Stomach (tissue), 4 donors: ENCODE measurements at regions not wholly inside any gene's neighbourhood (a gene's known extent, or its start where the extent isn't known, plus 50 kb on each side); places are given as distances from the start of the nearest gene placed in this dataset.
A peak's percentile ranks its signal among the peaks of the same experiment; 100 is the strongest.

Experiments used
- POLR2A ChIP-seq, 4 donors: fragments of 450-650 bp; IDR thresholded peaks; one replicate each; pipeline ENCODE4 v1.6.1; 2016; ENCODE audit warnings: antibody characterized with exemption in 4 of 4, control low read depth in 2 of 4, mild to moderate bottlenecking in 1 of 4, moderate library complexity in 1 of 4
- POLR2AphosphoS5 ChIP-seq, 3 donors: sonication (generic); formaldehyde crosslinking; IDR thresholded peaks; one replicate each; pipeline ENCODE4 v1.6.1; 2016; ENCODE audit warnings: antibody characterized with exemption in 3 of 3
- TF ChIP-seq, protein P1 (sequence below), 7 experiments: fragments of 450-650 bp in 4 of 7; fragments of 200-600 bp in 3 of 7; sonication (generic) in 3 of 7; IDR thresholded peaks; one replicate each; pipeline ENCODE4 v1.5.1; 2016 to 2019; ENCODE audit warnings: antibody characterized with exemption in 7 of 7, control low read depth in 2 of 7, mild to moderate bottlenecking in 1 of 7

- TF ChIP-seq, protein P1, sequence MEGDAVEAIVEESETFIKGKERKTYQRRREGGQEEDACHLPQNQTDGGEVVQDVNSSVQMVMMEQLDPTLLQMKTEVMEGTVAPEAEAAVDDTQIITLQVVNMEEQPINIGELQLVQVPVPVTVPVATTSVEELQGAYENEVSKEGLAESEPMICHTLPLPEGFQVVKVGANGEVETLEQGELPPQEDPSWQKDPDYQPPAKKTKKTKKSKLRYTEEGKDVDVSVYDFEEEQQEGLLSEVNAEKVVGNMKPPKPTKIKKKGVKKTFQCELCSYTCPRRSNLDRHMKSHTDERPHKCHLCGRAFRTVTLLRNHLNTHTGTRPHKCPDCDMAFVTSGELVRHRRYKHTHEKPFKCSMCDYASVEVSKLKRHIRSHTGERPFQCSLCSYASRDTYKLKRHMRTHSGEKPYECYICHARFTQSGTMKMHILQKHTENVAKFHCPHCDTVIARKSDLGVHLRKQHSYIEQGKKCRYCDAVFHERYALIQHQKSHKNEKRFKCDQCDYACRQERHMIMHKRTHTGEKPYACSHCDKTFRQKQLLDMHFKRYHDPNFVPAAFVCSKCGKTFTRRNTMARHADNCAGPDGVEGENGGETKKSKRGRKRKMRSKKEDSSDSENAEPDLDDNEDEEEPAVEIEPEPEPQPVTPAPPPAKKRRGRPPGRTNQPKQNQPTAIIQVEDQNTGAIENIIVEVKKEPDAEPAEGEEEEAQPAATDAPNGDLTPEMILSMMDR (IDR thresholded peaks at IDR 0.05), result no peak
- TF ChIP-seq POLR2A (IDR thresholded peaks at IDR 0.05) (no peak), POLR2AphosphoS5 (IDR thresholded peaks at IDR 0.05) (peak in 2 of 3 donors; percentile 51 to 72)
These were observed 235.7 kb downstream of the ICE1 start for GRCh38 chr5:5658226-5658625.
